GM18907 (cell line): ENCODE measurements at regions not wholly inside any gene's neighbourhood (a gene's known extent, or its start where the extent isn't known, plus 50 kb on each side); places are given as distances from the start of the nearest gene placed in this dataset.

Experiments used
- ATAC-seq: cut with Tn5 transposase; IDR thresholded peaks from one replicate; pipeline ENCODE4 v1.9.1; 2021; ENCODE audit warnings: mild to moderate bottlenecking, moderate library complexity; ENCODE audit not compliant: unreplicated experiment

DNA sequence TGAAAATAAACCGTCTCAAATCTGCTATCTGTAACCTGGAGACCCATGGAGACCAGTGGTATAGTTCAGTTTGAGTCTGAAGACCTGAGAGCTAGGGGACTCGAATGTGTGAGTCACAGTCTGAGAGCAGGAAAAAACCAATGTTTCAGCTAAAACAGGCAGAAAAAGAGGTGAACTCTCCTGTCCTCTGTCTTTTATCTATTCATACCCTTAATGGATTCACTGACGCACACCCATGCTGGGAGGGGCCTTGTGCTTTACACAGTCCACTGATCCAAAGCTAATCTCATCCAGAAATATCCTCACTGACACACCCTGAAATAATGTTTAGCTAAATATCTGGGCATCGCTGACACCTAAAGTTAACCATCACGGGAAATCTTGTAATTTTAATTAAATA lies 297.9 kb downstream of the GPM6A start:
- no peak for ATAC-seq

DNA sequence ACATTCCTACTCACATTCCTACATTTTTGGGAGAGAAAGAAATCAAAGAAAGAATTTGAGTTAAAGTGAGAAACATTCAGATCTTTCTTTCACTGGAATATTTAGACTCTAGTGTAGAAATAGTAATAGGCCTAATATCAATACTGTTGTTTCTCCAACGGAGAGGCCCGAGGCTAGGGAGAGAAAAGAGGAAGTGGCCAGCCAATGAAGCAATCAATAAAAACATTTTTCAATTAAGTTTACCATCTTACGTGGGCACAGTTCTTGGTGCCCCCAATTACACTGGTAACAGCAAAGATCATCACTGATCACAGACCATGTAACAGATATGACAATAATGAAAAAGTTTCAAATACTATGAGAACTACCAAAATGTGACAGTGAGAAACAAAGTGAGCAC lies 281.4 kb downstream of the GPM6A start:
- ATAC-seq, result no peak

DNA sequence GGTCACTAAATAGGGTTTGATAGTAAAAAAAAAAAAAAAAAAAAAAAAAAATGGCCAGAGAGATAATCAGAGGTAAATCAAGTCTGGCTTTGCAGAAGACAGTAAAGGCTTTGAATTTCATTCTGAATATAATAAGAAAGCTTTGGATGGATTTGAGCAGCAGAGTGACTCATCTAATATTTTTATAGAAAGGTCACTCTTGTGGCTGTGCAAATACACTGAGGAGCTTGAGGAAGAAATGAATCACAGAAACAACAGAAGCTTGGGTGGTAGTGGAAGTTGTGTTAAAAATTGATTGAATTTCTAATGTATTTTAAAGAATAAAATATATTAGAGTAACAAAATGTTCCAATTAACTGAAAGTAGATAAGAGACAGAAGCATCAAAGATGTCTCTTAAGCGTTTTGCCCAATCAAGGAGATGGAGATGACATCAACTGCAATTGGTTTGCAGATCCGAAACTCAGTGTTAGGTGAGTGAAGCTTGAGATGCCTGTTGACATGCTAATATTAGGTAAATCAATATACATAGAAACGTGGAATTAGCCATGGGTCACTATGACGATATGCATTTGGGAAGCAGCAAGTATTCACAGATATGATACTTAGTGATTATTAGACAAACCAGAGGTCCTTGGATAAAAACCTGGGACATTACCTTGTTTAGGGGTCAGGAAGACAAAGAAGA lies 280.5 kb downstream of the GPM6A start:
- no peak for ATAC-seq

DNA sequence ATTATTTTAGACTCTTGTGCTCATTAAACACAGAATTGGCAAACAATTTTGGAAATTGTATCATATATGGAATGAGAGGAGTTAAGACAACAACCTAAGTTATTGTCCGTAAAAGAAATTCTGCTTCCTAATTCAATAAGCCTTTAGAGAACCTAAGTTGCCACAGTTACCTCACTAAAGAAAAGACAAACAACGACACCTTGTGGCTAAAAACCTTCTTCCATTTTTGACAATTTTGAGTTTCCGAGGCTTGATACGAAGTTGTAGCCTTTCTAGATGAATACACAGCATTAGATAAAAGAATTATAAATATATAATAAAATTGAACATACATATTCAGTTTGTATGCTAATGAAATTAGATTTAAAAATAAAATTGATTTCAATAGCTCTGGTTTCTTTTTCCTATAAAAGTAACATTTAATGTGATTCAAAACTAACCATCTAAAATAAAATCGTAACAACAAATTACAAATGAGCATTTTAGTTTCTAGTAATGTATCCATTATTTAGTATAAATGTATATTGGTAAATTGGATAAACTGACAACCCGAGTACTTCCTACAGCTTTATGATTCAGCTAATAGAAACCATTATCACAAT lies 275.1 kb downstream of the GPM6A start:
- peak; percentile 79 for ATAC-seq

DNA sequence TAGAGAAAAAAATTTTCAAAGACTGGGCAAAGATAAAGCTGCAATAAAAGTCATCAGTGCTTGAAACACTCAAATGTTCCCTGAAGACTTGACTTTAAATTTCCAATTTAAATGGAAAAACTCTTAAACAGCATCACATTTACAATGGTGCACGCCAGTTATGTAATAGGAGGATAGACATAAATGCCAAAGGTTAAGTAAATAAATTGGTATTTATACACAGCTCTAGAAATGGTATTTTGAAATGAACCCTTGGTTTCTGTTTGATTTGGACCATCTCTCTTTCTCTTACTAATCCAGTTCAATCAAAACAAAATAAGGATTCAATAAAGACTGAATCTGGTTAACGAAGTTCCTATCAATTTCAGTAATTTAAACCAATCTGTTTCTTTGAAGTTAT lies 272.6 kb downstream of the GPM6A start:
- ATAC-seq, result no peak

DNA sequence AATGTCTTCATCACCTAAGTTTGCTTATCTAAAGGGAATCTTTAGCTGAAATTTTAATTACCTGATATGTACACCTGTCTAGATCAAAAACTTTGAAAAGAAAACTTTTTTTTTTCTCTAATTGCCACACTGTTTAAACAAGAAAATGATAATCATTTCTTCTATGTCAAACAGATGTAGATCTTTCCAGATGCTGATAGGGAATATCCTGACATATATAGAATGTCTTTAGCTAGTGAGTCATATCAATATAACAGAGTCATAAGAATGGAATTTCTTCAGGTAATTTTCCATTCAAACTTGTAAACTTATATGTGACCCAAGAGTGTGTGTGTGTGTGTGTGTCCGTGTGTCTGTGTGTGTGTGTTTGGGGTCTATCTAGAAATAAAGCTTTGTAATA lies 271.9 kb downstream of the GPM6A start:
- no peak for ATAC-seq

DNA sequence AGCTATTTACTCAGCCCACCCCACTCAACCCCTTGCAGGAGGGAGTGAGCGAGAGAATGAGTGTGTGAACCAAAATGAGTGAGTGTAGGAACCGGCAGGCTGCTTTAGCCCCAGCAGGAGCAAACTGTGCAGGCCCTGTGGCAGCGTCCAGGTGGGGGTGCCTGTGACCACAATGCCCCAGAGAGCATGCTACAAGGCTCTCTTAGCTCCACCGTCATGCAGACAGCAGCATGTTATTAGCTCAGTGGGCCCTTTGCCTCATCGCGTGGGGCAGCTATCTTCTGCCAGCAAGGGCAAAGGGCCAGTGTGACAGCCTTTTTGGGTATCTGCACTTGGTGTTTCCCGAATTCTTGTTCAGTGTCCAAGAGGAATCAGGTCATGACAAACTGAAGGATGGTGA lies 271.3 kb downstream of the GPM6A start:
- ATAC-seq, result no peak

DNA sequence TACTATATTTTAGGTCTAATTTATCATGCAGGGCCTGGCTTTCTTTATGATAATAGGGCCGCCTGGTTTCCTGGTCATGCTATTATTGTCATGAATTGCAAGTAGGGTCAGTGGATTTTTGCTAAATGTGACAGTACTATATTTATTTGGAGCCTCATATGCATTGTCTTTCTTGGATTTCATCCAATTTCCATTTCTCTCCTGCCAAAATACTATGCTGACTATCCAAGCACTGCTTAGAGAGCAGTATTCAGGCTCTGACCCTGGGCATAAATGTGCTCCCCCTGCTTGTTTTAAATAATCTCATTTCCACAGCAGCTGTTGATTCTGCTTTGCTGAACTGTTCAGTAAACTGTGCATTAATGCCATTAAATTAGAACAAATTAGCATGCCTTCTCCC lies 269.3 kb downstream of the GPM6A start:
- no peak for ATAC-seq

DNA sequence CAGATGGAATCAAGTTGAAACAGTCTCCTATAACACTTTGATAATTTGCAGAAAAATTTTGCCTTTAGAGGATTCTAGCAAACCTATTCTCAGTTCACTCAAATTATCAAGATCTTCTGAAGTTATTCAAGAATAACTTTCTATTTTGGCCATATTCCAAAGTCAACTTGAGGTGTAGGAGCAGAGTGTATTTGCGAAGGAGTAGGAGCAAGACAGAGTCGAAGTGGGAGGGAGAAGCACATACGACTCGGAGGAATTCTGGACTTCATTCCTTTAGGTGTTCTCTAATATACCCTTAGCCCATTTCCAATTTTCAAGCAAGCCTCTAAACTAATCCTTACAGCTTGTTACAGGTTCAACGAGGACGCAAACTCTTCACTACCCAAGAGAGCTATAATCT lies 252.9 kb downstream of the GPM6A start:
- no peak for ATAC-seq

DNA sequence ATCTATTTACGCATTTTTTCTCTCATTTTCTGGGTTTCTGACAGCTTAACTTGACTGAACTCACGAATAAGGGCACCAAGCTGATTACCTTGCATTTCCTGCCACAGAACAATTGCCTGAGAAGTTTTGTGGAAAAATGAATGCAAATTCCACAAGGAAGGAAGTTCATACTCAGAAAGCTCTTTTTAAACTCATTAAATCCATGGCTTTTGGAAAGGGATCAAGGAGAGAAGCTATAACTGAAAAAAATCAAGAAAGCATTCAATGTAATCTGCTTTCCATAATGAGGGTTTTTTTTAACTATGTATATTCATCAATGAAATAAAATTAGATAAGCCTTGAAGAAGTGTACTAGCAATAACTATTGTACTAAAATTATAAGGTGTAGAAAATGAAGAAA lies 252.5 kb downstream of the GPM6A start:
- ATAC-seq, result no peak

DNA sequence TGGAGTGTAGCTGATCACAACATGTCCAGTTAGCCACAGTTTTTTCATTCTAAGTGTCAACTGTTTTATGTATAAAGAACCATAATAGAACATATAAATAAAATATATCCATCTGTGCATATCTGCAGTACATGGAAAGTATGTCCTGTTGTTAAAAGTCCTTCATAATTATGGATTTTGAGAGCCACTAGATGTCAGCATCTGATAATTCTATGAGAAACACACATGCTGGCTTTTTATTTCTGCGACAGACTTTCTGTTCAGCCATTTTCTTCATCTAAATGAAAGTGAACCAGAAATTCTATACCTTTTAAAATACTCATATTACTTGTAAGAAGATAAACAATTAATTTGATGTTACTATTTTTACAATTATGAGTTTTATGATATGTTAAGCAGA lies 251.5 kb downstream of the GPM6A start:
- ATAC-seq, result no peak

DNA sequence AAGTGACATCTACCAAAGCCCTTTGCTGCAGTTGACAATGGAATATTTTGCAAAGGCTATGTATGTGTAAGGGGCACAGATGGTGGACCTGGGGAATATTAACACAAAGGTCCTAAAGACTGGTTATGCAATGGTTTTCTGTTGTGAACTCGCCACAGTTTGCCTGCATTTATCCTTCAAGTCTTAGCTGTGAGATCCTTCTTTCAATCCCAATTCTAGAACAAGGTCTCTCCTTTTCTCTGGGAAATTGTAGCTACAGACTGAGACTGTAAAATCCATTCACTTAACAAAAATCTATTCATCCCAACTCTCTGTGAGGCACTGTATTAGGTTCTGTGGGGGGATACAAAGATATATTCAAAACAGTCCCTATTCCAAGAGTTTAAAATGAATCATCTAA lies 250.4 kb downstream of the GPM6A start:
- no peak for ATAC-seq

DNA sequence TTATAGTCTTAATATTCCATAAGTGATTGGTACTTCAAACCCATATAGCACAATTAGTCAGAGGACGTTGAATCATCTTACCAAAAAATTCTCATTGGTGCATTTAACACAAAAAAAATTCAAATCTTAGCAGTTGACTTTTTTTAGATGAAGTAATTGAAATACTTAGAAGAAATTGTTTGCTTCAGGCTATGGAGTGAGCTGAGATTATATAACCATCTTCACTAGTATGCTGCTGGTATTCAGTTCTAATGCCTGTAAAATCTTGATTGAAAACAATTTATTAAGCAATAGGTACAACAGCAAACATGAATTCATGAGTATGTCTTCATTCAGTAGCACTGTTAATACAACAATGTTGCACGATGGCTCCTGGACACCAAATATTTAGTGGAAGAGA lies 250.0 kb downstream of the GPM6A start:
- no peak for ATAC-seq

DNA sequence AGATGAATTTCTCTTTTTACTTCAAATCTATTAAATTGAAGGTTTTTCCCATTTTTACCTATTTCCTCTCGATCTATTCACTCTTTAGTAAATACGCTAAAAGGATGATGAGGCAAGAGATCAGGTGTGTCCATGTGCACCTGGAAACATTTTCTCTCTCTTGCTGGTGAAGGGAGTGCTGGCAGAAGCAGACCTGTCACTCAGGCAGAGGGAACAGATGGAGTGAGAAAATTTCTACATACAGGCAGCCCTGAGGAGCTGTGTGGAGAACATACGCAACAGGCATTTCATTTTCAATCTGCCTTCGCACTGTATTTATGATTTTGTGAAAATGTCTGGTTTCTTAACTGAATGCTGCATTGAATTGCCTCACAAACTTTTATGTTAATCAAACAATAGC lies 249.5 kb downstream of the GPM6A start:
- no peak for ATAC-seq
